Skeletal muscle cell (primary cell): ENCODE measurements at regions not wholly inside any gene's neighbourhood (a gene's known extent, or its start where the extent isn't known, plus 50 kb on each side); places are given as distances from the start of the nearest gene placed in this dataset.

Experiments
- DNase-seq: peaks from one replicate; pipeline ENCODE4 v3.0.0-alpha.2; 2010; ENCODE audit warnings: low read depth
- H3K4me3 ChIP-seq: 2 replicates; pipeline ENCODE4 v1.5.1; 2011; ENCODE audit warnings: low read depth, mild to moderate bottlenecking, control low read depth, low read length, moderate library complexity

GRCh38 chr1:8207202-8207601 is 110.7 kb upstream of the SLC45A1 start:
- no peak overlapping the region for H3K4me3 ChIP-seq

GRCh38 chr1:8206391-8206790 is 111.5 kb upstream of the SLC45A1 start:
- no peak for DNase-seq
- no peak overlapping the region for H3K4me3 ChIP-seq

More at GRCh38 chr1:8207202-8207601, 110.7 kb upstream of the SLC45A1 start:
- DNase-seq = no peak

DNA sequence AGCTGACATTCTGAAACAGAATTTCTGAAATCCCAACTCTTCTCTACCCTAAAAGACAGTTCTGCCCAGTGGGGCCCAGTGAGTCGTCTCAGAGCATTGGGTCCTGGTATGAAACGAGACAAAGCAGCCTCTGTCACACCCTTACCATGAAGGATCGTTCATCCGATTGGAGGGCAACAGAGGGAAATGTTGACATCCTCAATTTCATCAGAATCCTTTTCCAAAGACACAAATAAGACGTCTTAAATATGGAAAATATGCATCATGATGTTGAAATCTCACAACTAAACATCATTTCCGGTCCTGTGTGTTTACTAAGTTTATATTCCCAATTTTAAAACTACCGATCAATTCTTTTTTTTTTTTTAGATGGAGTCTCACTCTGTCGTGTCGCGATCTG is 112.1 kb upstream of the SLC45A1 start:
- DNase-seq = no peak
- no peak overlapping the region for H3K4me3 ChIP-seq

- DNase-seq = no peak
These were observed 113.1 kb upstream of the SLC45A1 start for GRCh38 chr1:8204826-8205225.

DNA sequence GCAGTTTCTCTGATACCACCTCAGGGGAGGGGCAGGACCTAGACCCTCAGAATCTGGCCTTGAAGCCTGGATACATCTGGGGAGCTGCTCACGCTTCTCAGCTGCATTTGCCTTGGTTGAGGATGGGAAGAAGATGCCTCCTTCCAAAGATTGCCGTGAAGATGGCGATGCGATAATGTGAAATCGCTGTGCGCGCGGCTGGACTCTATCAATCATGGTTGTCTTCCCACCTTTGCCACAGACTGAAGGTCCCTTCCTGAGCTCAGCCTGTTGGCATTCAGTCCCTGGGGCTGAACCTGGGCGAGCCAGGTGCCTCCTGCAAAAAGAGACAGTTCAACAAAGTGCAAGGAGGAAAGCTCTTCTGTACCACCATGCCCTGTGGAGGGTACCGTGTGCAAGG is 114.4 kb upstream of the SLC45A1 start:
- no peak overlapping the region for H3K4me3 ChIP-seq
- no peak for DNase-seq

More at GRCh38 chr1:8204826-8205225, 113.1 kb upstream of the SLC45A1 start:
- no peak overlapping the region for H3K4me3 ChIP-seq

GRCh38 chr1:8203056-8203455 is 114.9 kb upstream of the SLC45A1 start:
- no peak overlapping the region for H3K4me3 ChIP-seq
- no peak for DNase-seq

- DNase-seq = peak; percentile 91
- no peak overlapping the region for H3K4me3 ChIP-seq
These were observed 115.6 kb upstream of the SLC45A1 start for GRCh38 chr1:8202182-8202905.

DNA sequence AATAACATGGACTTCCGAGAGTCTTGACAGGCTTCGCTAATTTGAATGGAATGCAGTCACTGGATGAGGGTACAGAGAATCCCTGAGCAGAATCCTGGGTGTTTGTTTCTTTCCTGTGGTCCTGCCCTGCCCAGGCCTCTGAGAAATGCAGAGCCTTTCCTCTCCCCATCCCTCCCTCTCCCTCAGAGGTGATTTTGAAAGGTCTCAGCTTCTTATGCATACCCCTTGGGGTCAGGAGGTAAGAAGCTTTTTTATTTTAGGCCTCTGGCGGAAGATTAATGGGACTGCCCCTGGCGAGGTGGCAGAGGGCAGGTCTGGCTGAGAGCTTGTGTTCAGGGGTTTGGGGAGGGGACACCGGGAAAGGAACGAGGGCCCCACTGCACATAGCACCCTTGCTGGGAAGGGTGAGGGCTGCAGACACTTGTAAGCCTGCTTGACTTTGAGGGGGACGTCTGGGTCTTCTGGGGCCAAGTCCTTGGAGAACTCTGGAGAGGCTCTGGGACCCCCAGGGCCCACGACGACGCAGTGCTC is 116.5 kb upstream of the SLC45A1 start:
- no peak for DNase-seq
- no peak overlapping the region for H3K4me3 ChIP-seq

- no peak overlapping the region for H3K4me3 ChIP-seq
- no peak for DNase-seq
These were observed 117.4 kb upstream of the SLC45A1 start for GRCh38 chr1:8200317-8201115.

DNA sequence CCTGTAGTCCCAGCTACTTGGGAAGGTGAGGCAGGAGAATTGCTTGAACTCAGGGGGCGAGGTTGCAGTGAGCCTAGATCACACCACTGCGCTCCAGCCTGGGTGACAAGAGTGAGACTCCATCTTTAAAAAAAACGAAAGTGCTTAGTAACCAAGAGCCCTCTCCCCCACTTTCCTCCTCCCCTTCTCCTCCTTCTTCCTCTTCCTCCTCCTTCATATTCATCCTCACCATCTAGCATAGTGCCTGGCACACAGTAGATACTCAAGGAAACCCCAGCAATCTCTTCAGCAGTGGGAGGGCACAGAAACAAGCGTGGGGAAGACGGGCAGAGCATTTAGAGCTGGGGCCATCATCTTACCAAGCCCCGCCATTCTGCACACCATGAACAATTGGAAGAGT is 119.4 kb upstream of the SLC45A1 start:
- H3K4me3 ChIP-seq = no peak overlapping the region
- no peak for DNase-seq

DNA sequence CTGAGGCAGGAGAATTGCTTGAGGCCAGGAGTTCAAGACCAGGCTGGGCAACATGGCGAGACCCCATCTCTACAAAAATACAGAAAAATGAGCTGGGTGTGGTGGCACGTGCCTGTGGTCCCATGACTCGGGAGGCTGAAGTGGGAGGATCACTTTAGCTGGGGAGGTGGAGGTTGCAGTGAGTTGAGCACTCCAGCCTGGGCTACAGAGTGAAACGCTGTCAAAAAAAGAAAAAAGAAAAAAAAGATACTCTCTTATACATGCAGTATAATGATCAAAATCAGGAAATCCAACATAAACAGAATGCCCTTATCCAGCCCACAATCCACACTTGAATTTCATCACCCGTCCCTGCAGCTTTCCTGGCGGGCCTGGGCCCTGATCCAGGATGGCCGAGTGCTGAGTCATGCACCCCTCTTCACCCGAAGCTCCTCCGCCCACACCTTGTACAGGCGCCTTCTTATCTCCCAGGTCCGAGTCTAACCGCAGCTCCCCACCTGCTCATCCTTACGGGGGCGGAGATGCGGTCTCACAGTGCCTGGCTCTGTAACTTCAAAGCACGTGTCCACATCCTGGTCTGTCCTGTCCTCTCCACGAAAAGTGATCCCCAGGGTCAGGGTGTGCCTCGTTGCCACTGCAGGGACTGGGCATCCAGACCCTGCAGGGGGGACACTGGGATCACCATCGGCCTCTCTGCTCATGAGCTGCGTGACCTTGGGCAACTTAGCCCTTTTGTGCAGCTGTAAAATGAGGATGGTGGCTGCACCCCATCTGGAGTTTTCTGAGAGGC is 120.2 kb upstream of the SLC45A1 start:
- DNase-seq = peak; percentile 89

GRCh38 chr1:8194481-8195227 is 123.3 kb upstream of the SLC45A1 start:
- H3K4me3 ChIP-seq = no peak overlapping the region
- no peak for DNase-seq

More for the DNA sequence above, 120.2 kb upstream of the SLC45A1 start:
- H3K4me3 ChIP-seq = no peak overlapping the region

DNA sequence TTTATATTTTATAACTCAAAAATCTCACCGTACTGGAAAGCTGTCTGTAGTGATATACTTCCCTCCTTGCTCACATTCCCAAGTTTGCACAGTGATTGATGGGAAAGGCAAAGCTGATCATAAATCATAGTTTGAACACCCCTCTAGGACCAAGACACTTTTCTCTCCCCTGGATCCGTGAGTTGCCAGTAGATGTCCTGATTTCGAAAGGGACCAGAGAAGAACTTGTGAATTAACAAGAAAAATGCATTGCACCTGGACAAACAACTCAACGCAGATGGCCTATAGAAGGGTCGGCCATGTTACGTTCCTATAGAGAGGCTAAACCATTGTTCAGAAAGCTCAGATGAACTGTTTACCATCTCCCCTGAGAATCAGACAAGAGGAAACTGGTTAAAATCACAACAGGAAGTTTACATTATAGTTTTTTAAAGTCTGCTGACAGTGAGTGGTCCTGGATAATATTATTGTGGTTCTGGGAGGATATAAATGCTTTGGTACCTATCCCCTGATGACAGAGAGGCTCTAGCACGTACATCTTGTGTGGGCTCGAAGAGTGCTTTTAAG is 124.0 kb upstream of the SLC45A1 start:
- no peak overlapping the region for H3K4me3 ChIP-seq
- no peak for DNase-seq

GRCh38 chr1:8191474-8191873 is 126.4 kb upstream of the SLC45A1 start:
- no peak for DNase-seq
- H3K4me3 ChIP-seq = no peak overlapping the region

DNA sequence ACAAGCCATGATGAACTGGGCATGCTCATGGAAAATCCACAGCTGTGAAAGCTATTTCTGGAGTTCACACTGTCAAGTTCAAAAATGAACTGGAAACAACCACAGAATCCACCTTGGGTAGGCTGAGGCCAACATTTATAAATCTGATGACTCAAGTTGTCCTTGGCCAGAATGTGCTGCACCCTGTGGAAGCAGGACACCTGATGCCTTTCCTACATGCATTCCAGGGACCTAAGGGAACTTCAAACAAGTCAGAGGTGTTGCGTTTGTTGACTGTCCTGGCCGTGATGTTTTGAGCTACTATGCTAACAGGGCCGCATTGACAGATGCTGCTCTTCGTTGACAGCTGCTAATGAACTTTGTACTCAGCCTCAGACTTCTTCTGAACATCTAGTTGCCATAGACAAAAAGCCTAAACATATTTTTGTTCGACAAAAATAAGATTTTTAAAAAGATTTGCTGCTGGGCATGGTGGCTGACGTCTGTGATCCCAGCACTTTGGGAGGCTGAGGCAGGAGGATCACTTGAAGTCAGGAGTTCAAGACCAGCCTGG is 127.9 kb upstream of the SLC45A1 start:
- no peak for DNase-seq
- H3K4me3 ChIP-seq = no peak overlapping the region

DNA sequence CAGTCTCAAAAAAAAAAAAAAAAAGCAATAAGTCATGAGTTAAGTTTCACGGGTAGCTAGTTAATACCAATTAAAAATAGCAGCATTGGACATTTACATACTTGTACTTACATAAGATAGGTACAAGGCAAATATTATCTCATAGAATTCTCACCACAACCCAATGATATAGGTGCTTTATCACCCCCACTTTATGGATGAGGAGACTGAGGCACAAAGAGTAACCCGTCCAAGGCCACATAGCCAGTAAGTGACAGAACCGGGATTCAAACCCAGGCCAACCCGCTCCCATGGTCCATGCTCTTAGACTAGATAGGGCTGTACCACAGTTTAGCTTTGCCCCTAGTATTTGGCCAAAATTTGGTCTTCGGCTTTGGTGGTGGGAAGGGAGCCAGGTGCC is 132.5 kb upstream of the SLC45A1 start:
- H3K4me3 ChIP-seq = no peak overlapping the region
- DNase-seq = no peak

- DNase-seq = no peak
- H3K4me3 ChIP-seq = no peak overlapping the region
These were observed 133.6 kb upstream of the SLC45A1 start for GRCh38 chr1:8184301-8184700.

GRCh38 chr1:8182034-8182761 is 135.7 kb upstream of the SLC45A1 start:
- peak; percentile 26 for DNase-seq
- H3K4me3 ChIP-seq = no peak overlapping the region
